Peyer's patch (tissue), 4 donors: ENCODE measurements at regions not wholly inside any gene's neighbourhood (a gene's known extent, or its start where the extent isn't known, plus 50 kb on each side); places are given as distances from the start of the nearest gene placed in this dataset.

ENCODE experiments used
- DNase-seq, 3 donors: peaks; one replicate each; pipeline ENCODE4 v3.0.0-alpha.2; 2017 to 2019
- H3K27ac ChIP-seq, 4 donors: fragments of 200-600 bp; sonication (generic); one replicate each; pipeline ENCODE4 v1.5.1; 2016 to 2019
- H3K27me3 ChIP-seq, 2 donors: fragments of 200-600 bp; sonication (generic); one replicate each; pipeline ENCODE4 v1.5.1; 2019
- H3K36me3 ChIP-seq, 3 donors: fragments of 200-600 bp; sonication (generic); one replicate each; pipeline ENCODE4 v1.5.1; 2016 to 2019
- H3K4me1 ChIP-seq, 4 donors: fragments of 200-600 bp; sonication (generic); one replicate each; pipeline ENCODE4 v1.5.1; 2016 to 2019
- H3K4me3 ChIP-seq, 4 donors: fragments of 200-600 bp; sonication (generic); 1 replicate in 3 of 4; 2 replicates in 1 of 4; pipeline ENCODE4 v1.5.1; 2016 to 2019; ENCODE audit warnings: mild to moderate bottlenecking in 1 of 4
- H3K9me3 ChIP-seq, 4 donors: fragments of 200-600 bp; sonication (generic); one replicate each; pipeline ENCODE4 v1.5.1; 2016 to 2019; ENCODE audit warnings: mild to moderate bottlenecking in 1 of 4
- CTCF ChIP-seq, 6 experiments: fragments of 450-650 bp in 4 of 6; fragments of 200-600 bp in 2 of 6; sonication (generic) in 1 of 6; IDR thresholded peaks; one replicate each; pipeline ENCODE4 v1.5.1; 2017 to 2019; ENCODE audit warnings: antibody characterized with exemption in 6 of 6, mild to moderate bottlenecking in 3 of 6, moderate library complexity in 1 of 6
- POLR2A ChIP-seq, 2 donors: fragments of 450-650 bp; IDR thresholded peaks; one replicate each; pipeline ENCODE4 v1.5.1; 2017; ENCODE audit warnings: antibody characterized with exemption in 2 of 2, mild to moderate bottlenecking in 2 of 2, moderate library complexity in 2 of 2

GRCh38 chr2:236795861-236796219 lies 226.2 kb downstream of the ACKR3 start:
- no peak overlapping the region for H3K27ac ChIP-seq
- no peaks in the 10 kb centered on the region for H3K36me3 ChIP-seq
- H3K9me3 ChIP-seq, result no peaks in the 10 kb centered on the region
- no peak for DNase-seq
- no peak overlapping the region for H3K4me3 ChIP-seq
- no peak for TF ChIP-seq POLR2A (IDR thresholded peaks at IDR 0.05)
- TF ChIP-seq CTCF (IDR thresholded peaks at IDR 0.05), result no peak
- no peaks in the 10 kb centered on the region for H3K4me1 ChIP-seq
- no peaks in the 10 kb centered on the region for H3K27me3 ChIP-seq

DNA sequence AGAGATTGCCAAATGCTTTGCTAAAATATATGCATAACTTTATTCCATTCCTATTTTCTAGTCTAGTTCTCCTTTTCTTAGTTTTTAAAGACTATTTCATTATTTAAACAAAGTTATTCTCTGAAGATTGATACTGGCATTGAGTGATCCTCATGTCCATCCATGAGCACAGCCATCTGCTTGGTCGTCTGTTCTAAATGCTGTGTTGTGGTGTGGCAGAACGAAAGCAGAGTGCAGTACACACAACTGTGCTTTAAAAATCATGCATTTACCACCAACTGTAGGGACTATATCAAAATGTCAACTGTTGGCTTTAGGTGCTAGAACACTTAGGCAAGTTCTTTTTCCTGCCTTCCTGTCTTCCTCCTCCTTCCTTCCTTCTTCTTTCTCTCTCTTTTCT lies 226.6 kb downstream of the ACKR3 start:
- H3K9me3 ChIP-seq, result no peaks in the 10 kb centered on the region
- H3K4me3 ChIP-seq, result no peak overlapping the region
- H3K27me3 ChIP-seq, result no peaks in the 10 kb centered on the region
- no peaks in the 10 kb centered on the region for H3K4me1 ChIP-seq
- H3K36me3 ChIP-seq, result no peaks in the 10 kb centered on the region
- no peak for TF ChIP-seq CTCF (IDR thresholded peaks at IDR 0.05)
- TF ChIP-seq POLR2A (IDR thresholded peaks at IDR 0.05), result no peak
- no peak overlapping the region for H3K27ac ChIP-seq
- DNase-seq, result no peak

GRCh38 chr2:236797411-236797810 lies 227.8 kb downstream of the ACKR3 start:
- H3K4me3 ChIP-seq, result no peak overlapping the region
- no peak for DNase-seq
- no peaks in the 10 kb centered on the region for H3K27me3 ChIP-seq
- H3K27ac ChIP-seq, result no peak overlapping the region
- H3K4me1 ChIP-seq, result no peaks in the 10 kb centered on the region
- no peaks in the 10 kb centered on the region for H3K36me3 ChIP-seq
- TF ChIP-seq CTCF (IDR thresholded peaks at IDR 0.05), result no peak
- no peak for TF ChIP-seq POLR2A (IDR thresholded peaks at IDR 0.05)
- no peaks in the 10 kb centered on the region for H3K9me3 ChIP-seq

GRCh38 chr2:236798491-236798890 lies 228.9 kb downstream of the ACKR3 start:
- Histone ChIP-seq H3K27ac (no peak overlapping the region), H3K4me3 (no peak overlapping the region), H3K27me3 (no peaks in the 10 kb centered on the region), H3K4me1 (no peaks in the 10 kb centered on the region), H3K9me3 (no peaks in the 10 kb centered on the region), H3K36me3 (no peaks in the 10 kb centered on the region)
- DNase-seq, result no peak
- TF ChIP-seq POLR2A (IDR thresholded peaks at IDR 0.05) (no peak), CTCF (IDR thresholded peaks at IDR 0.05) (no peak)

GRCh38 chr2:236799391-236800026 lies 229.9 kb downstream of the ACKR3 start:
- H3K27me3 ChIP-seq, result no peaks in the 10 kb centered on the region
- H3K4me3 ChIP-seq, result no peak overlapping the region
- DNase-seq, result no peak
- TF ChIP-seq POLR2A (IDR thresholded peaks at IDR 0.05) (no peak), CTCF (IDR thresholded peaks at IDR 0.05) (no peak)
- H3K4me1 ChIP-seq, result no peaks in the 10 kb centered on the region
- H3K36me3 ChIP-seq, result no peaks in the 10 kb centered on the region
- H3K9me3 ChIP-seq, result no peaks in the 10 kb centered on the region
- no peak overlapping the region for H3K27ac ChIP-seq

DNA sequence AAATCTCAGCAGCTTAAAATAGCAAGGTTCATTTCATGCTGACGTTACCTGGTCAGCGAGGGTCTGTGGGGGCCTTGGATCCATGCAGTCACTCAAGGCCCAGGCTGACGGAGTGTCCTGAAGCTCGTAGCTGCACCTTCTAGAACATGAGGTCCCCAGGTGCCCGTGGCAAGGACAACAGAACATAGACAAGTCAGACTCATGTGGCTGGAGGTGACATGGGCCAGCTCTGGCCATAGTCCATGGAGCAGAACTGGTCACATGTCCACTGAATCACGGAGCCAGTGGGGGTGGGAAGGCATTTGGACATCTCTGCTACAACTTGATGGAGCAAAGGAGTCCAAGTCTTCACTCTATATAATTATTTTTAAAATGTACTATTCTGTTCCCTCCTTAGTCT lies 233.2 kb downstream of the ACKR3 start:
- no peak for TF ChIP-seq CTCF (IDR thresholded peaks at IDR 0.05)
- no peak for TF ChIP-seq POLR2A (IDR thresholded peaks at IDR 0.05)
- Histone ChIP-seq H3K4me3 (no peak overlapping the region), H3K27me3 (no peaks in the 10 kb centered on the region), H3K9me3 (peaks cover 0 to 7% (median 0%) of the 10 kb centered on the region in 4 donors), H3K4me1 (no peaks in the 10 kb centered on the region), H3K27ac (no peak overlapping the region), H3K36me3 (no peaks in the 10 kb centered on the region)
- no peak for DNase-seq
